GM12873 (cell line): ENCODE measurements at regions not wholly inside any gene's neighbourhood (a gene's known extent, or its start where the extent isn't known, plus 50 kb on each side); places are given as distances from the start of the nearest gene placed in this dataset.

ENCODE experiments used
- CTCF ChIP-seq: IDR thresholded peaks from 2 replicates; pipeline ENCODE4 v1.5.1; 2012; ENCODE audit warnings: low read depth, mild to moderate bottlenecking, moderate library complexity, low read length, control low read depth; ENCODE audit not compliant: insufficient read depth; ENCODE audit errors: missing control alignments

DNA sequence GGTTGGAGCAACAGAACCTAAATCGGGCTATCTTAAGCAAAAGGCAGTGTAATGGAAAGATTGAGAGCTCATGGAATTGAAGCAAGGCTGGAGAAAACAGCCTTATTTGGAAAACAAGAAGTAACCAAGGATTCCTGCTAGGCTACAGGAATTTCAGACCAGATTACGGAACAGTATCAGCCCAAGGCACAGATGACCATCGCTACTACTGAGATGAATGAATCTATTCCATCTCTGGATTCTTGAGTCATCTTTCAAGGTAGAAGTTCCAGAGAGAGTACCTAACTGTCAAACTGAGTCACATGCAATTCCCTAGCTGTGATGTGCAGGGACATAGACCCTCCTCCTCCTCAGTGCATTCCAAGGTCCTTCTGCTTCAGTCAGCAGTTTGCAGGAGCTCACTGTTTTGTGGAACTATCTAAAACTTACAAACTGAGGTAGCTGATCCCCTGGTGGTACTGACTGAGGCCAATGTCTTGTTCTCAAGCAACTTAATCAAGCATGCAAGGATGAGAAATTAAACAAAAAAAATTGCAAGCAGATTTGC is 62.0 kb upstream of the SMLR1 start:
- TF ChIP-seq CTCF: no peak

- TF ChIP-seq CTCF: no peak
These were observed 60.7 kb upstream of the SMLR1 start for GRCh38 chr6:130766239-130767144.

DNA sequence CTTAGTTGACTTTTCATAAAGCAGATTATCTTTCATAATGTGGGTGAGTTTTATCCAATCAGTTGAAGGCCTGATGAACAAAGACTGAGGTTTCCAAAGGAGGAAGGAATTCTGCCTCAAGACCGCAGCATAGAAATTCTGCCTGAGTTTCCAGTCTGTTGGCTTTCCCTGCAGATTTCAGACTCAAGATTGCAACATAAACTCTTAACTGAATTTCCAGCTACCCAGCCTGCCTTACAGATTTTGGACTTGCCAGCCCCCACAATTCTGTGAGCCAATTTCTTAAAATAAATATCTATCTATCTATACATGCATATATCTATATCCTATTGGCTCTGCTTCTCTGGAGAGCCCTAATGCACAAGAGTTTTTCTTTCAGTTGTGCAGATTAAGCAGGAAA is 57.3 kb upstream of the SMLR1 start:
- no peak for TF ChIP-seq CTCF

DNA sequence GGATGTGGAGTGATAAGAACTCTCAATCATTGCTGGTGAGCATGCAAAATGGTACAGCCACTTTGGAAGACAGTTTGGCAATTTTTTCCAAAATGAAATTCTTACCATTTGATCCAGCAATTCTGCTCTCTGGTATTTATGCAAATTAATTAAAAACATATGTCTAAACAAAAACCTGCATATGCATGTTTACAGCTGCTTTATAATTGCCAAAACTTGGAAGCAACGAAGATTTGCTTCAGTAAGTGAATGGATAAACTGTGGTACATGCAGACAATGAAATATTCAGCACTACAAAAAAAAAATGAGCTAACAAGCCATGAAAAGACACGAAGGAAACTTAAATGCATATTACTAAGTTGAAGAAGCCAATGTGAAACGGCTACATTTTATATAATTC is 55.5 kb upstream of the SMLR1 start:
- no peak for TF ChIP-seq CTCF

DNA sequence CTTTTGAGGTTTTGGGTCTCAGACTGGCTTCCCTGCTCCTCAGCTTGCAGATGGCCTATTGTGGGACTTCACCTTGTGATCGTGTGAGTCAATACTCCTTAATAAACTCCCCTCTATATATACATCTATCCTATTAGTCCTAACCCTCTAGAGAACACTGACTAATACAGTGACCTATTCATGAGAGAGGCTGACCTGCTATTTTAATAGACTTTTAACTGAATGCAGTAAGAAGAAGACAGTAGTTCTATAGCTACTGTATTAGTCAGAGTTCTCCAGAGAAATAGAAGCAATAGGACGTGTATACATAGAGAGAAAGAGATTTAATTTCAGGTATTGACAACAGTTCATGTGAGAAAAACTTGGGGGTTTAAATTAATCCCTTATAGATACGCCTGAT is 53.3 kb upstream of the SMLR1 start:
- TF ChIP-seq CTCF: no peak

- TF ChIP-seq CTCF: no peak
These were observed 51.7 kb upstream of the SMLR1 start for GRCh38 chr6:130775411-130776012.

GRCh38 chr6:130776287-130776925 is 50.8 kb upstream of the SMLR1 start:
- no peak for TF ChIP-seq CTCF
